ENCODE measurements at regions not wholly inside any gene's neighbourhood (a gene's known extent, or its start where the extent isn't known, plus 50 kb on each side); places are given as distances from the start of the nearest gene placed in this dataset.

DNA sequence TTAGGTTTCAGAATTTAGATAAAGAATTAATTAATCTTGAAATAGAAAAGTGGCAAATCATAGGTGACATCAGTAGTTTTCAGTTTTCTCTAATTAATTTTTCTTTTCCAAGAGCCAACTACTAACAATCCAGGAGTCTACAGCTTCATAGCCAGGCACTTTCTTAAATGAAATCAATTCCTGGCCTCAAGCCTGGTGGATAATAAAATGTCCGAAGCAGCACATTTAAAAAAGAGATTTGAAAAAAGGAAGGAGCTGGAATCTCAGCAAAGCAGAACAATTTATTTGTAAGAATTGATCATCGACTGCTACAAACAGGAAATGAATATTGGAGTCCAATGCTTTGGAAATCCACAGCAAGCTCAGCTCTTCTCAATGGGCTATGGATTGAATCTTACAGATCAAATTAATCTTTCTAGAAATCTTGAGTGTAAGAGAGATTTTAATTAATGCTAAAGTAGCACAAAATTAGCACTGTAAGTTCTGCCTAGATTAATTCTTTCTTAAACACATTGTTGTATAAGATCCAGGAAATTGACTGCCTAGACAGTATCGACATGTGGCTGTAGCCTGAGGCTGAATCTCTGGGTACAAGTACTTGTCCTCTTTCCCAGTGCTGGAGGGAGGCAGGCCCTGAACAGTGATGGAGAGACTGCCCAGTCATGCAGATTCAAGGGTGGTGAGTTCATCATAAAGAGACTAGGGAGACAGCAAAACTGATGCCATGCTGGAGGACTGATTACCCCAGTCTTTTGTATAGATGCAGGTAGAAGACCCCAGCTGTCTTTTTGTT, 167.8 kb upstream of the POU2AF2 start:
- TF ChIP-seq POLR2AphosphoS5 (IDR thresholded peaks at IDR 0.05), result no peak
- TF ChIP-seq, protein P1, sequence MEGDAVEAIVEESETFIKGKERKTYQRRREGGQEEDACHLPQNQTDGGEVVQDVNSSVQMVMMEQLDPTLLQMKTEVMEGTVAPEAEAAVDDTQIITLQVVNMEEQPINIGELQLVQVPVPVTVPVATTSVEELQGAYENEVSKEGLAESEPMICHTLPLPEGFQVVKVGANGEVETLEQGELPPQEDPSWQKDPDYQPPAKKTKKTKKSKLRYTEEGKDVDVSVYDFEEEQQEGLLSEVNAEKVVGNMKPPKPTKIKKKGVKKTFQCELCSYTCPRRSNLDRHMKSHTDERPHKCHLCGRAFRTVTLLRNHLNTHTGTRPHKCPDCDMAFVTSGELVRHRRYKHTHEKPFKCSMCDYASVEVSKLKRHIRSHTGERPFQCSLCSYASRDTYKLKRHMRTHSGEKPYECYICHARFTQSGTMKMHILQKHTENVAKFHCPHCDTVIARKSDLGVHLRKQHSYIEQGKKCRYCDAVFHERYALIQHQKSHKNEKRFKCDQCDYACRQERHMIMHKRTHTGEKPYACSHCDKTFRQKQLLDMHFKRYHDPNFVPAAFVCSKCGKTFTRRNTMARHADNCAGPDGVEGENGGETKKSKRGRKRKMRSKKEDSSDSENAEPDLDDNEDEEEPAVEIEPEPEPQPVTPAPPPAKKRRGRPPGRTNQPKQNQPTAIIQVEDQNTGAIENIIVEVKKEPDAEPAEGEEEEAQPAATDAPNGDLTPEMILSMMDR (IDR thresholded peaks at IDR 0.05), result no peak
- no peak for TF ChIP-seq POLR2A (IDR thresholded peaks at IDR 0.05)

All from upper lobe of left lung (tissue), 4 donors.